GM12878 (cell line): ENCODE measurements at regions not wholly inside any gene's neighbourhood (a gene's known extent, or its start where the extent isn't known, plus 50 kb on each side); places are given as distances from the start of the nearest gene placed in this dataset.

Source experiments
- ATAC-seq: fragments of 200-7000 bp; cut with Tn5 transposase; 3 replicates; pipeline ENCODE4 v1.9.1; 2020; ENCODE audit warnings: mild to moderate bottlenecking, moderate library complexity
- BruUV-seq: library from RNA; stranded (reverse); fragments of 400-500 nt; replicated peaks from 2 replicates; lab custom pipeline; 2021; lab: Mats Ljungman, UMichigan
- CTCF ChIA-PET: fragments of 300-600 bp; sonication (Branson Sonifier 250); formaldehyde crosslinking; extraction: SDS; loops from one replicate; lab custom pipeline; 2021; ENCODE audit warnings: inconsistent platforms; lab: Yijun Ruan, JAX
- POLR2A ChIA-PET: fragments of 350-600 bp; formaldehyde crosslinking; extraction: SDS; loops from one replicate; lab custom pipeline; 2021; ENCODE audit warnings: inconsistent platforms; lab: Charles Lee
- RAD21 ChIA-PET: fragments of 300-600 bp; sonication (Branson Sonifier 250); formaldehyde crosslinking; loops from one replicate; lab custom pipeline; 2023; ENCODE audit warnings: antibody characterized with exemption; ENCODE audit not compliant: unreplicated experiment; lab: Charles Lee
- SMC1A ChIA-PET: fragments of 300-600 bp; sonication (Branson Sonifier 250); formaldehyde crosslinking; loops from one replicate; lab custom pipeline; 2023; ENCODE audit not compliant: unreplicated experiment, uncharacterized antibody; lab: Charles Lee
- DNase-seq: peaks from one replicate; pipeline ENCODE4 v3.0.0-alpha.2; 2011; ENCODE audit warnings: low read depth, low spot score
- FAIRE-seq: peaks from 3 replicates; lab custom pipeline; 2011; peaks lifted over from hg19 to GRCh38; lab: Jason Lieb, UNC
- H2AFZ ChIP-seq: 2 replicates; pipeline ENCODE4 v1.6.0; 2011; ENCODE audit warnings: low read depth, low read length, control low read depth; ENCODE audit not compliant: control insufficient read depth
- H3K27ac ChIP-seq: 2 replicates; pipeline ENCODE4 v1.5.1; 2011; ENCODE audit warnings: control low read depth; ENCODE audit not compliant: control insufficient read depth, insufficient read depth
- H3K27me3 ChIP-seq, 2 experiments: replicated peaks in 1 of 2; 2 replicates each; pipeline versions ENCODE4 v1.6.0 to v1.6.1; 2011; ENCODE audit warnings: low read length in 1 of 2; ENCODE audit not compliant: control insufficient read depth in 2 of 2, insufficient read depth in 2 of 2
- H3K36me3 ChIP-seq, 2 experiments: 2 replicates each; pipeline ENCODE4 v1.5.1; 2011; ENCODE audit warnings: low read length in 1 of 2; ENCODE audit not compliant: control insufficient read depth in 2 of 2, insufficient read depth in 2 of 2
- H3K4me1 ChIP-seq: 2 replicates; pipeline ENCODE4 v1.6.1; 2011; ENCODE audit warnings: mild to moderate bottlenecking, low read length, moderate library complexity, mixed read lengths; ENCODE audit not compliant: control insufficient read depth, insufficient read depth
- H3K4me2 ChIP-seq: 2 replicates; pipeline ENCODE4 v1.6.0; 2011; ENCODE audit warnings: control low read depth; ENCODE audit not compliant: control insufficient read depth, insufficient read depth
- H3K4me3 ChIP-seq: fragments of 200-600 bp; sonication (generic); 2 replicates; pipeline ENCODE4 v1.5.1; 2016
- H3K79me2 ChIP-seq: 2 replicates; pipeline ENCODE4 v1.6.0; 2011; ENCODE audit warnings: low read length; ENCODE audit not compliant: control insufficient read depth, insufficient read depth
- H3K9ac ChIP-seq: 2 replicates; pipeline ENCODE4 v1.8.0; 2011; ENCODE audit warnings: low read length, control low read depth, mixed read lengths; ENCODE audit not compliant: control insufficient read depth, insufficient read depth
- H3K9me3 ChIP-seq: replicated peaks from 3 replicates; pipeline ENCODE4 v1.5.1; 2011; ENCODE audit warnings: mild to moderate bottlenecking, low read length; ENCODE audit not compliant: control insufficient read depth, insufficient read depth
- H4K20me1 ChIP-seq: 2 replicates; pipeline ENCODE4 v1.6.0; 2011; ENCODE audit not compliant: control insufficient read depth, insufficient read depth
- BCLAF1 ChIP-seq: fragments of 450-650 bp; IDR thresholded peaks from 2 replicates; pipeline ENCODE4 v1.6.1; 2017; ENCODE audit warnings: antibody characterized with exemption, mild to moderate bottlenecking, moderate library complexity
- MYB ChIP-seq: fragments of 150-350 bp; IDR thresholded peaks from 2 replicates; pipeline ENCODE4 v1.6.1; 2014; ENCODE audit warnings: mild to moderate bottlenecking, low read depth, low read length, borderline replicate concordance
- ZNF24 ChIP-seq: fragments of 450-650 bp; IDR thresholded peaks from 2 replicates; pipeline ENCODE4 v1.6.1; 2017; ENCODE audit warnings: antibody characterized with exemption, mild to moderate bottlenecking
- WGBS: methylation state at CpG from one replicate; pipeline ENCODE4 v1.1.6; 2016; ENCODE audit warnings: low lambda C conversion rate; ENCODE audit not compliant: insufficient replicate concordance, insufficient coverage; ENCODE audit errors: missing lambda C conversion rate; 5-methylcytosine and 5-hydroxymethylcytosine counted together
- in situ Hi-C: fragments of 300-500 bp; cut with MboI; formaldehyde crosslinking; loops from 9 replicates; pipeline ENCODE4 v1.14.3; 2018; ENCODE audit warnings: mixed read lengths
- intact Hi-C: fragments of 100-400 bp; cut with micrococcal nuclease; formaldehyde crosslinking; loops from one replicate; pipeline ENCODE4 v1.14.2; 2022; ENCODE audit not compliant: unreplicated experiment

DNA sequence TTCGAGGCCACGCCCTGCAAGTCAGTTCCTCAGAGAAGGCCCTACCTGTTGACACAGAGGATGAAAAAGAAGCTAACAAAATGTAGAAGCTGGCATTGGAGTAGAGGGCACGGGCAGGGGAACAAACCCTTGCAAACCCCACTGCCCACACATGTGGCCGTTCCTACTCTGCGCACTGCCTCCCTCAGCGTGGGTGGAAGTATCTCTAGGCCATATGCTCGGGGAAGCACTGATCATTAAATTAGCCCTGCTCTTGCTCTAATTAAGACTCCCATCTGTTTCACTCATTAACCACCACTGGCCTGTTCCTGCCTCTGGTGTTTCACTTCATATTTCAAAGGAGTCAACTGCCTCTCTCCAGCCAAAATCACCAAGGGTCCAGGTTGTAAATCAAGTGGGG is 201.2 kb upstream of the SFSWAP start (continued):
- no peak for TF ChIP-seq BCLAF1
- TF ChIP-seq, all 136 proteins: peak for 7

GRCh38 chr12:131510431-131510830 is 200.5 kb upstream of the SFSWAP start:
- Histone ChIP-seq H3K4me1 (peaks cover 20% of the 10 kb centered on the region), H3K27ac (no peak overlapping the region), H3K9ac (no peak overlapping the region), H2AFZ (no peak overlapping the region), H4K20me1 (no peaks in the 10 kb centered on the region), H3K27me3 (no peaks in the 10 kb centered on the region), H3K4me2 (no peak overlapping the region), H3K4me3 (no peak overlapping the region), H3K36me3 (no peaks in the 10 kb centered on the region), H3K79me2 (no peaks in the 10 kb centered on the region), H3K9me3 (no peaks in the 10 kb centered on the region; the same call in 2 of the 3 replicates)
- BruUV-seq: no TSS peak
- TF ChIP-seq ZNF24: peak; percentile 59
- no peak for TF ChIP-seq MYB
- POLR2A ChIA-PET: interaction anchor here (0.9 kb wide), 1 partner anchor 23 kb away, joined by 3 read pairs; no protein-coding TSS in a partner anchor
- intact Hi-C loops: no loop called here
- WGBS: 61% methylated on average over 4 of the region's 4 CpGs
- CTCF ChIA-PET: interaction anchor here (1.0 kb wide), 1 partner anchor 188 kb away, joined by 4 read pairs; no protein-coding TSS in a partner anchor
- no peak for DNase-seq
- RAD21 ChIA-PET: interaction anchor here (0.9 to 1.0 kb wide), 2 partner anchors 11 to 405 kb away, joined by 3 read pairs; no protein-coding TSS in a partner anchor
- in situ Hi-C loops: no loop called here
- ATAC-seq: no peak
- SMC1A ChIA-PET: interaction anchor here (3.5 kb wide), 1 partner anchor 26 kb away, joined by 10 read pairs; no protein-coding TSS in a partner anchor
- no peak for FAIRE-seq
